ENCODE measurements at regions not wholly inside any gene's neighbourhood (a gene's known extent, or its start where the extent isn't known, plus 50 kb on each side); places are given as distances from the start of the nearest gene placed in this dataset.

DNA sequence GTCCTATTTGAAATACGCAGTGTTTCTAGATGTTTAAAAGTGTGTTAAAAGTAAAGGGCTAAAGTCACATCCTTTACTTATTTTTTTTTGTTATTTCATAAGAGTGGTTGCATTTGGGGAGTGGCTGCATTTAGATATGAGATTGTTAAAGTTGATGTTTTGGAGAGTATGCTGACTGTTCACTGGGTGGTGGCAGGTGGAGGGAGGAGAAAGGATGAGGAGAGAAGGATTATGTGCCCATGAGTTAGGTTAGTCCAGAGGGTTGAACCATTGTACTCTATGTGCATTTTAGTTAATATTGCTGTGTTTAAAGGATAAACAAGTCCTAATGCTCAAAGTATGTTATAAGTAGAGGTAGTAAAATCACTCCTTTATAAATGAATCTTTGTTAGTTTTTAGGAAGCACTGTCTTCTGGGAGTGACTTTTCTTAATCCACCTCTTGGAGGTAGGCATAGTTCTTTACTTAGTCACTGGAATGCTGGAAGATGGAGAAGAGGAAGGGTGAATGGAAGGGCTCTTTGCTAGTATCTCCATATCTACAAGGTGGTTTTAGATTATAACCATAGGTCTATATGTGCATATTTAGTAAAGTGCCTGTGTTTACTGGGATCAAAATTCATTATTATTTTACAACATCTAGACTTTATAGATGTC, 332.3 kb downstream of the NPR3 start:
- Mint-ChIP-seq H3K4me1 (ENCODE audit: low read depth) (no peaks in the 10 kb centered on the region), H3K36me3 (ENCODE audit: low read depth) (no peaks in the 10 kb centered on the region), H3K27ac (no peak overlapping the region), H3K27me3 (ENCODE audit: low read depth) (no peaks in the 10 kb centered on the region), H3K9me3 (peaks cover 6% of the 10 kb centered on the region), H3K4me3 (no peak overlapping the region)

- Mint-ChIP-seq H3K27ac (no peak overlapping the region), H3K27me3 (ENCODE audit: low read depth) (no peaks in the 10 kb centered on the region), H3K9me3 (peaks cover 3% of the 10 kb centered on the region), H3K4me1 (ENCODE audit: low read depth) (no peaks in the 10 kb centered on the region), H3K4me3 (no peak overlapping the region), H3K36me3 (ENCODE audit: low read depth) (no peaks in the 10 kb centered on the region)
These were observed 335.0 kb downstream of the NPR3 start for GRCh38 chr5:33046091-33046490.

DNA sequence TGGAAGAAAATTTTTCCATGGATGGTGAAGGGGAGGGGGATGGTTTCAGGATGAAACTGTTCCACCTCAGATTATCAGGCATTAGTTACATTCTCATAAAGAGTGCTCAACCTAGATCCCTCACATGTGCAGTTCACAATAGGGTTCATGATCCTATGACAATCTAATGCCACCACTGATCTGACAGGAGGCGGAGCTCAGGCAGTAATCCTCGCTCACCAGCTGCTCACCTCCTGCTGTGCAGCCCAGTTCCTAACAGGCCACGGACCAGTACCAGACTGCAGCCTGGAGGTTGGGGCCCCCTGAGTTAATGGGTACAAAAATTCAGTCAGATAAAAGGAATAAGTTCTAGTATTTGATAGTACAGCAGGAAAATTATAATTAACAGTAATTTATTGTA, 337.2 kb downstream of the NPR3 start:
- no peaks in the 10 kb centered on the region for H3K4me1 Mint-ChIP-seq (ENCODE audit: low read depth)
- no peaks in the 10 kb centered on the region for H3K36me3 Mint-ChIP-seq (ENCODE audit: low read depth)
- H3K27me3 Mint-ChIP-seq (ENCODE audit: low read depth), result no peaks in the 10 kb centered on the region
- H3K4me3 Mint-ChIP-seq, result no peak overlapping the region
- no peak overlapping the region for H3K27ac Mint-ChIP-seq
- H3K9me3 Mint-ChIP-seq, result no peaks in the 10 kb centered on the region

DNA sequence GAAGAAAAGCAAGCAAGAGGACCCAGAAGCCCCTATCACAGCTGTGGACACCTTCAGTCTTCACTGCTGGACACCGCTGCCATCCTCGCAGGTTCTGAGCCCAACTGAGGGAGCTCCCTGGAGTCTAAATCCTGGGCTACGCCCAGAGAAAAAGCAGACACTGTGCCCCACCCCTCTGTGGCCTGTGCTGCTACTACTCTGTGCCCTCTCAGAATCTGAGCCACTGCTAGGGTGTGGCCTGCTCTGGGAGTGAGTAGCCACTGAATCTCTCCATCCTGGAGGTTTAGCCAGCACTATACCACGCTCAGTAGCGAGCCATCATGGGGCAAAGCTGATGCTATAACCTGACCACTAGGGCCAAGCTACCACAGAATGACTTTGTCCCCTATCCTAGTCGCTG, 338.2 kb downstream of the NPR3 start:
- H3K27me3 Mint-ChIP-seq (ENCODE audit: low read depth), result no peaks in the 10 kb centered on the region
- no peaks in the 10 kb centered on the region for H3K36me3 Mint-ChIP-seq (ENCODE audit: low read depth)
- H3K9me3 Mint-ChIP-seq, result peaks cover 7% of the 10 kb centered on the region

DNA sequence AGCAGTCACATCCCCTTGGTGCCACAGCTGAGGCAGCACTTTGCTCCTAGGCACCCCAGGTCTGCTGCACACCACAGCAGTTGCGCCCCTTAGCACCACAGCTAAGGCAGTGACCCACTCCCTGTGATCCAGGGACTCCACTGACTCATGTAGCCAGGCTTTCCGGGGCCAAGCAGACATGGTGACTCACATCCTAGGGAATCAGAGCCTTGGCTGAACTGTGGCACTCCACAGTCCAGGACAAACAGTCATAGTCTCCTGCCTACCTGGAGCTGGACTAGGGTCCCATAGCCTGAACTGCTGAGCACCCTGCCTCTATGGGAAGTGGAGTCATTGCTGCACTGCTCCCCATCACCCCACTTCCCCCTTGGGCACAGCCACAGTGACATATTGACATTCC, 338.7 kb downstream of the NPR3 start:
- Mint-ChIP-seq H3K27me3 (ENCODE audit: low read depth) (no peaks in the 10 kb centered on the region), H3K4me1 (ENCODE audit: low read depth) (no peaks in the 10 kb centered on the region), H3K9me3 (peaks cover 7% of the 10 kb centered on the region), H3K36me3 (ENCODE audit: low read depth) (no peaks in the 10 kb centered on the region), H3K4me3 (no peak overlapping the region), H3K27ac (no peak overlapping the region)

More for the DNA sequence above, 338.2 kb downstream of the NPR3 start:
- no peak overlapping the region for H3K27ac Mint-ChIP-seq
- no peak overlapping the region for H3K4me3 Mint-ChIP-seq
- H3K4me1 Mint-ChIP-seq (ENCODE audit: low read depth), result no peaks in the 10 kb centered on the region

DNA sequence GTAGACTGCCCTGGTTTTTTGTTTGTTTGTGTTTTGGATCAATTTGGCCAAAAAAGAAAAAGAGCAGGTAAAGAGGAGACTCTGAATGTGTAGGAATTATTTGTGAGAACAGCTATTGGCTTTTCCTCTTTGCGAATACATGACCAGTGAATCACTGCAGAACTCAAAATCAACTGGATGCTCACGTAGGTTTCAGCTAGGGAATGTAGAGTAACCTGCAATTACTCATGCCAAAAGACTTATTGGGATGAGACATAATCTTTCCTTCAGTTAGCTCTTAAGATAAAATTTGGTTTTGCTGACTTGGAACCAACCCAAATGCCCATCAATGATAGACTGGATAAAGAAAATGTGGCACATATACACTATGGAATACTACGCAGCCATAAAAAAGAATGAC, 348.0 kb downstream of the NPR3 start:
- Mint-ChIP-seq H3K4me1 (ENCODE audit: low read depth) (no peaks in the 10 kb centered on the region), H3K27ac (no peak overlapping the region), H3K4me3 (no peak overlapping the region), H3K27me3 (ENCODE audit: low read depth) (no peaks in the 10 kb centered on the region), H3K36me3 (ENCODE audit: low read depth) (no peaks in the 10 kb centered on the region), H3K9me3 (peaks cover 18% of the 10 kb centered on the region)

DNA sequence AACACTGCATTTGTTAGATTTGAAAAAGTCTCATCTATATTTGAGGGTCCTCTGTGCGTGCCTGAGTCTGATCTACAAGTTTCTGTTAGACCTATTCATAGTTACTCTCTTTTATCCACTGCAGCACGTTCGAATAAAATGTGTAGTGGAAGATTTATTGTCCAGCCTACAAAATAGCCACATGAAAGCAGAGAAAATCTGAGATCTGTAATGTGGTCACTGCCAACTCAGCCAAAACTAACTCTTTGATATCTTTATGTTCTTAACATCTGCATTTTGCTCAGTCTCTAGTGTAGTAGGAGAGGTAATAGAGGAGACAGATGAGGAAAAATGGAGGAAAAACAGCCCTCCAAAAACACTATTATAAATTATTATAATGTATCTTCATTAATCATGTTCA, 354.0 kb downstream of the NPR3 start:
- no peak overlapping the region for H3K27ac Mint-ChIP-seq
- no peaks in the 10 kb centered on the region for H3K4me1 Mint-ChIP-seq (ENCODE audit: low read depth)
- H3K9me3 Mint-ChIP-seq, result no peaks in the 10 kb centered on the region
- H3K27me3 Mint-ChIP-seq (ENCODE audit: low read depth), result no peaks in the 10 kb centered on the region
- H3K36me3 Mint-ChIP-seq (ENCODE audit: low read depth), result no peaks in the 10 kb centered on the region
- H3K4me3 Mint-ChIP-seq, result no peak overlapping the region

GRCh38 chr5:33067291-33067690, 356.2 kb downstream of the NPR3 start:
- H3K27me3 Mint-ChIP-seq (ENCODE audit: low read depth), result no peaks in the 10 kb centered on the region
- no peak overlapping the region for H3K27ac Mint-ChIP-seq
- H3K4me3 Mint-ChIP-seq, result no peak overlapping the region
- H3K4me1 Mint-ChIP-seq (ENCODE audit: low read depth), result no peaks in the 10 kb centered on the region
- H3K36me3 Mint-ChIP-seq (ENCODE audit: low read depth), result no peaks in the 10 kb centered on the region
- no peaks in the 10 kb centered on the region for H3K9me3 Mint-ChIP-seq

- no peaks in the 10 kb centered on the region for H3K36me3 Mint-ChIP-seq (ENCODE audit: low read depth)
- H3K4me3 Mint-ChIP-seq, result no peak overlapping the region
- H3K9me3 Mint-ChIP-seq, result no peaks in the 10 kb centered on the region
- no peaks in the 10 kb centered on the region for H3K4me1 Mint-ChIP-seq (ENCODE audit: low read depth)
- H3K27me3 Mint-ChIP-seq (ENCODE audit: low read depth), result no peaks in the 10 kb centered on the region
- no peak overlapping the region for H3K27ac Mint-ChIP-seq
These were observed 357.7 kb downstream of the NPR3 start for GRCh38 chr5:33068786-33069185.

DNA sequence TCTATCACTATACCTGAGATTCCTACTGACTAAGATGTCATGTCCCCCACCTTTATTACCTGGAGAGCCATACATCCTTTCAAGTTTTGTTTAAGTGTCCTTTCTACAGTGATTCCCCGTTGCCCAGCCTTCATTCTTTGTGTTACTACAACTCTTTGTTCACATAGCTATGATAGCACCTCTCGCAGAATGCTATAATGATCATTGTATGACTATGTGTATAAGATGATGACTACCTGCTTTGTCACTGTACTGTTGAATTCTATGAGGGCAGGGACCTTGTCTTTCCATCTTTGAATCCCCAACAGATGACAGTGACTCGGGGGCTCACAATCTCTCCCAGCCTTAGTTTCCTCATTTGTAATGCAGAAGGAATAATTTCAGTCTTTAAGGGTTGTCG, 361.2 kb downstream of the NPR3 start:
- Mint-ChIP-seq H3K4me3 (no peak overlapping the region), H3K4me1 (ENCODE audit: low read depth) (no peaks in the 10 kb centered on the region), H3K36me3 (ENCODE audit: low read depth) (no peaks in the 10 kb centered on the region), H3K9me3 (no peaks in the 10 kb centered on the region), H3K27me3 (ENCODE audit: low read depth) (no peaks in the 10 kb centered on the region), H3K27ac (no peak overlapping the region)

GRCh38 chr5:33072726-33073125, 361.6 kb downstream of the NPR3 start:
- Mint-ChIP-seq H3K36me3 (ENCODE audit: low read depth) (no peaks in the 10 kb centered on the region), H3K4me1 (ENCODE audit: low read depth) (no peaks in the 10 kb centered on the region), H3K27ac (no peak overlapping the region), H3K27me3 (ENCODE audit: low read depth) (no peaks in the 10 kb centered on the region), H3K9me3 (no peaks in the 10 kb centered on the region), H3K4me3 (no peak overlapping the region)

DNA sequence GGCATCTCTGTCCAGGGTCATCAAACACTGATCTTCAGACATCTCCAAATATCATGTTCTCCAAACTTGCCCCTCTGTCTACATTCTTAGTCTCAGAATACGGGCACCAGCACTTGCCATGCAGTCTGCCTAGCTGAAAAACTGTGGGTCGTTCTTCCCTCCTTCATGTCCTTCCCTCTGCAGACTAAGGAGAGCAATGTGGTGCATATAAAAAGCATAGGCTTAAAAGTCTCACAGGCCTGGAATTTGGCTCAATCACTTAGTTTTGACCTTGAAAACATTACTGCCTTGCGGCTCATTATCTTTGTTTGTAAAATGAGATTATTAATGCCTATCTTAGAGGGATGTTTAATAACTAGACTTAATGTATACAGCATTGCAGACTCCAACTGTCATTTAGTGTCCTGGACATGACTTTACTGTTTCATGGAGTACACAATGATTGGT, 362.8 kb downstream of the NPR3 start:
- H3K4me1 Mint-ChIP-seq (ENCODE audit: low read depth), result no peaks in the 10 kb centered on the region
- H3K4me3 Mint-ChIP-seq, result no peak overlapping the region
- H3K27ac Mint-ChIP-seq, result no peak overlapping the region
- no peaks in the 10 kb centered on the region for H3K9me3 Mint-ChIP-seq
- no peaks in the 10 kb centered on the region for H3K27me3 Mint-ChIP-seq (ENCODE audit: low read depth)
- no peaks in the 10 kb centered on the region for H3K36me3 Mint-ChIP-seq (ENCODE audit: low read depth)

GRCh38 chr5:33074548-33074947, 363.4 kb downstream of the NPR3 start:
- H3K27me3 Mint-ChIP-seq (ENCODE audit: low read depth), result no peaks in the 10 kb centered on the region

DNA sequence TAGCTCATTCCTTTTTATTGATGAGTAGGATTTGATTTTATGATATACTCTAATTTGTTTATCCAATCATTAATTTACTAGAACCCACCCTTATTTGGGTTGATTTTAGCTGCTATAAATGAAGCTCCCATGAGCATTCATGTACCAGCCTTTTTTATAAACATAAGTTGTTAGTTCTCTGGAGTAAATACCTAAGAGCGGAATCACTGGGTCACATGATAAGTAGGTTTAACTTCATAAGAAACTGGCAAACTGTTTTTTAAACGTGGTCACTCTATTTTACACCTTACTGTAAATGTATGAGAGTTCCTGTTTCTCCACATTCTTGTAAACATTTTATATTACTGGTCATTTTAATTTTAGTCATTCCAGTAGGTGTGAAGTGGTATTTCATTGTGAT, 364.6 kb downstream of the NPR3 start:
- H3K36me3 Mint-ChIP-seq (ENCODE audit: low read depth), result no peaks in the 10 kb centered on the region
- no peaks in the 10 kb centered on the region for H3K4me1 Mint-ChIP-seq (ENCODE audit: low read depth)
- no peaks in the 10 kb centered on the region for H3K9me3 Mint-ChIP-seq
- H3K27ac Mint-ChIP-seq, result no peak overlapping the region
- no peaks in the 10 kb centered on the region for H3K27me3 Mint-ChIP-seq (ENCODE audit: low read depth)
- H3K4me3 Mint-ChIP-seq, result no peak overlapping the region

More at GRCh38 chr5:33074548-33074947, 363.4 kb downstream of the NPR3 start:
- no peak overlapping the region for H3K4me3 Mint-ChIP-seq
- no peaks in the 10 kb centered on the region for H3K4me1 Mint-ChIP-seq (ENCODE audit: low read depth)
- no peaks in the 10 kb centered on the region for H3K36me3 Mint-ChIP-seq (ENCODE audit: low read depth)
- H3K9me3 Mint-ChIP-seq, result no peaks in the 10 kb centered on the region
- no peak overlapping the region for H3K27ac Mint-ChIP-seq

GRCh38 chr5:33079548-33079947, 361.2 kb upstream of the TARS1 start:
- H3K4me1 Mint-ChIP-seq (ENCODE audit: low read depth), result no peaks in the 10 kb centered on the region
- no peaks in the 10 kb centered on the region for H3K36me3 Mint-ChIP-seq (ENCODE audit: low read depth)
- no peak overlapping the region for H3K27ac Mint-ChIP-seq
- no peaks in the 10 kb centered on the region for H3K9me3 Mint-ChIP-seq
- H3K4me3 Mint-ChIP-seq, result no peak overlapping the region
- H3K27me3 Mint-ChIP-seq (ENCODE audit: low read depth), result no peaks in the 10 kb centered on the region

DNA sequence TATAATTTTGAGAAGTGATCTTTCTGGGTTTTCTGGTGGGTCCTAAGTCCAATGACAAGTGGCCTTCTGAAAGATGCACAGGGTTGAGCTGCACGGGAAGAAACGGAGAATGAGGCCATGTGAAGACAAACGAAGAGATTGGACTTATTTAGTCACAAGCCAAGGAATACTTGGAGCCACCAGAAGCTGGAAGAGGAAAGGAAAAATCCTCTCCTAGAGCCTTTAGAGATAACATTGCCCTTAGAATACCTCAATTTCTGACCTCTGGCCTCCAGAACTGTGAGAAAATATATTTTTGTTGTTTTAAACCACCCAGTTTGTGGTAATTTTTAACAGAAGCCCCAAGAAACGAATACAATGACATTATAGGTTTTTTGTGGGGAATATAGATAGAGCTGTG, 360.5 kb upstream of the TARS1 start:
- H3K9me3 Mint-ChIP-seq, result no peaks in the 10 kb centered on the region
- H3K4me1 Mint-ChIP-seq (ENCODE audit: low read depth), result no peaks in the 10 kb centered on the region
- no peaks in the 10 kb centered on the region for H3K27me3 Mint-ChIP-seq (ENCODE audit: low read depth)
- no peak overlapping the region for H3K4me3 Mint-ChIP-seq
- no peak overlapping the region for H3K27ac Mint-ChIP-seq
- no peaks in the 10 kb centered on the region for H3K36me3 Mint-ChIP-seq (ENCODE audit: low read depth)

All from T-helper 1 cell treated with Interleukin-12 subunit alpha and Interleukin-12 subunit beta and Interleukin-4 antibody, amounts not matched to agents 30 μg/mL and 1 μg/mL, for 36 hours (primary cell).